GM12891 (cell line): ENCODE measurements at regions not wholly inside any gene's neighbourhood (a gene's known extent, or its start where the extent isn't known, plus 50 kb on each side); places are given as distances from the start of the nearest gene placed in this dataset.

ENCODE experiments used
- PAX5 ChIP-seq: IDR thresholded peaks from 2 replicates; pipeline ENCODE4 v1.6.1; 2011; ENCODE audit warnings: low read length, moderate library complexity, mild to moderate bottlenecking; ENCODE audit not compliant: insufficient read depth, severe bottlenecking
- POLR2A ChIP-seq: IDR thresholded peaks from 2 replicates; pipeline ENCODE4 v1.6.1; 2011; ENCODE audit warnings: low read depth, low read length, control low read depth
- POLR2AphosphoS5 ChIP-seq: IDR thresholded peaks from 2 replicates; pipeline ENCODE4 v1.6.1; 2011; ENCODE audit warnings: low read depth, low read length, control low read depth
- POU2F2 ChIP-seq: IDR thresholded peaks from 2 replicates; pipeline ENCODE4 v1.6.1; 2011; ENCODE audit warnings: low read depth, mild to moderate bottlenecking, control low read depth, low read length, moderate library complexity
- SPI1 ChIP-seq: IDR thresholded peaks from 2 replicates; pipeline ENCODE4 v1.6.1; 2011; ENCODE audit warnings: low read depth, low read length, control low read depth
- TAF1 ChIP-seq: IDR thresholded peaks from 2 replicates; pipeline ENCODE4 v1.6.1; 2011; ENCODE audit warnings: low read depth, low read length, control low read depth

DNA sequence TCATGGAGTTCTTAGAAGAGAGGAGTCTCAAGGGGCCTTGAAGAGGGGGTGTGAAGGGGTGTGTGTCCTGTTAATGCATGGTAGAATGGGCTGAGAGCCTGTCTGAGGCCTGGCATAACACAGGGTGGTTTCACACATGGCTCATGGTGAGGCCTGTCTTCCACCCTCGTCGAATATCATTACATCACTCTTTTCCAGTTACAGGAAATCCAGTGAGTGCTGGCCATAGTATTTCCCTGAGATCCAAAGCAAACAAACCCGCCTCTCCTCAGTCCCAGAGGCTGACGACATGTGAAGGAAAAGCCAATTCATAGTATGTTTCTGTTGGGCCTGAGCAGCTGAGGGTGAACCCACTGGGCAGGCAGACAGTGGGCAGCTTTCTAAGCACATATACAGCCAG, 159.4 kb upstream of the NR3C1 start:
- TF ChIP-seq TAF1 = no peak
- TF ChIP-seq POLR2AphosphoS5 = no peak
- no peak for TF ChIP-seq POLR2A
- TF ChIP-seq SPI1 = no peak
- TF ChIP-seq POU2F2 = no peak
- TF ChIP-seq PAX5 = no peak
